ENCODE measurements at regions not wholly inside any gene's neighbourhood (a gene's known extent, or its start where the extent isn't known, plus 50 kb on each side); places are given as distances from the start of the nearest gene placed in this dataset.

- TF ChIP-seq CTCF (IDR thresholded peaks at IDR 0.05), result no peak
- no peak for TF ChIP-seq ZFX (IDR thresholded peaks at IDR 0.05; ENCODE audit: borderline replicate concordance)
Observed at GRCh38 chr12:126040307-126040706, 975.1 kb downstream of the AACS start.
